ENCODE measurements at regions not wholly inside any gene's neighbourhood (a gene's known extent, or its start where the extent isn't known, plus 50 kb on each side); places are given as distances from the start of the nearest gene placed in this dataset.

- Histone ChIP-seq H3K36me3 (ENCODE audit: control insufficient read depth in 2 of 3, insufficient read depth in 3 of 3, low read length in 3 of 3) (no peaks in the 10 kb centered on the region), H3K27me3 (ENCODE audit: control insufficient read depth in 2 of 2, insufficient read depth in 2 of 2, low read length in 2 of 2) (no peaks in the 10 kb centered on the region), H3K4me3 (ENCODE audit: low read length) (no peak overlapping the region), H3K9me3 (ENCODE audit: control insufficient read depth in 2 of 3, low read length in 3 of 3) (no peaks in the 10 kb centered on the region), H3K27ac (ENCODE audit: low read depth, low read length) (no peak overlapping the region), H3K4me1 (ENCODE audit: control insufficient read depth in 2 of 2, insufficient read depth in 2 of 2, low read length in 2 of 2) (no peaks in the 10 kb centered on the region)
- Mint-ChIP-seq H3K9me3 (peaks cover 0 to 2% (median 0%) of the 10 kb centered on the region in 11 donors), H3K27me3 (peaks cover 0 to 16% (median 0%) of the 10 kb centered on the region in 5 donors), H3K27ac (no peak overlapping the region), H3K4me3 (no peak overlapping the region), H3K4me1 (peaks cover 0 to 2% (median 0%) of the 10 kb centered on the region in 7 donors), H3K36me3 (no peaks in the 10 kb centered on the region)
- POLR2A ChIA-PET, result no interaction called here
- CTCF ChIA-PET, result no interaction called here
- no peak for ATAC-seq
- intact Hi-C loops (cut with micrococcal nuclease), result no loop called here
- DNase-seq, result no peak
Measured at GRCh38 chr11:70734911-70735310, 336.6 kb downstream of the CTTN start.

GRCh38 chr11:70735976-70736375, 337.6 kb downstream of the CTTN start:
- DNase-seq, result no peak
- Mint-ChIP-seq H3K27ac (no peak overlapping the region), H3K4me1 (peaks cover 0 to 2% (median 0%) of the 10 kb centered on the region in 7 donors), H3K27me3 (peaks cover 0 to 13% (median 0%) of the 10 kb centered on the region in 5 donors), H3K36me3 (no peaks in the 10 kb centered on the region), H3K9me3 (peaks cover 0 to 2% (median 0%) of the 10 kb centered on the region in 11 donors), H3K4me3 (no peak overlapping the region)
- intact Hi-C loops (cut with micrococcal nuclease), result no loop called here
- Histone ChIP-seq H3K9me3 (ENCODE audit: control insufficient read depth in 2 of 3, low read length in 3 of 3) (no peaks in the 10 kb centered on the region), H3K27ac (ENCODE audit: low read depth, low read length) (no peak overlapping the region), H3K4me3 (ENCODE audit: low read length) (no peak overlapping the region), H3K36me3 (ENCODE audit: control insufficient read depth in 2 of 3, insufficient read depth in 3 of 3, low read length in 3 of 3) (no peaks in the 10 kb centered on the region), H3K27me3 (ENCODE audit: control insufficient read depth in 2 of 2, insufficient read depth in 2 of 2, low read length in 2 of 2) (no peaks in the 10 kb centered on the region), H3K4me1 (ENCODE audit: control insufficient read depth in 2 of 2, insufficient read depth in 2 of 2, low read length in 2 of 2) (no peaks in the 10 kb centered on the region)
- no peak for ATAC-seq
- ChIA-PET POLR2A (no interaction called here), CTCF (no interaction called here)

- no peak for ATAC-seq
Measured at GRCh38 chr11:70736461-70736860, 338.1 kb downstream of the CTTN start.

GRCh38 chr11:70736937-70737640, 338.8 kb downstream of the CTTN start:
- Mint-ChIP-seq H3K27ac (no peak overlapping the region), H3K4me1 (peaks cover 0 to 2% (median 0%) of the 10 kb centered on the region in 7 donors), H3K4me3 (no peak overlapping the region), H3K36me3 (no peaks in the 10 kb centered on the region), H3K27me3 (peaks cover 0 to 15% (median under 1%) of the 10 kb centered on the region in 5 donors), H3K9me3 (no peaks in the 10 kb centered on the region)
- CTCF ChIA-PET, result no interaction called here
- no peak for DNase-seq
- Histone ChIP-seq H3K4me1 (ENCODE audit: control insufficient read depth in 2 of 2, insufficient read depth in 2 of 2, low read length in 2 of 2) (no peaks in the 10 kb centered on the region), H3K4me3 (ENCODE audit: low read length) (no peak overlapping the region), H3K27ac (ENCODE audit: low read depth, low read length) (no peak overlapping the region), H3K9me3 (ENCODE audit: control insufficient read depth in 2 of 3, low read length in 3 of 3) (no peaks in the 10 kb centered on the region), H3K36me3 (ENCODE audit: control insufficient read depth in 2 of 3, insufficient read depth in 3 of 3, low read length in 3 of 3) (no peaks in the 10 kb centered on the region), H3K27me3 (ENCODE audit: control insufficient read depth in 2 of 2, insufficient read depth in 2 of 2, low read length in 2 of 2) (no peaks in the 10 kb centered on the region)
- intact Hi-C loops (cut with micrococcal nuclease), result no loop called here
- no peak for ATAC-seq
- POLR2A ChIA-PET, result no interaction called here

More at GRCh38 chr11:70736461-70736860, 338.1 kb downstream of the CTTN start:
- Histone ChIP-seq H3K9me3 (ENCODE audit: control insufficient read depth in 2 of 3, low read length in 3 of 3) (no peaks in the 10 kb centered on the region), H3K27ac (ENCODE audit: low read depth, low read length) (no peak overlapping the region), H3K4me3 (ENCODE audit: low read length) (no peak overlapping the region), H3K36me3 (ENCODE audit: control insufficient read depth in 2 of 3, insufficient read depth in 3 of 3, low read length in 3 of 3) (no peaks in the 10 kb centered on the region), H3K4me1 (ENCODE audit: control insufficient read depth in 2 of 2, insufficient read depth in 2 of 2, low read length in 2 of 2) (no peaks in the 10 kb centered on the region), H3K27me3 (ENCODE audit: control insufficient read depth in 2 of 2, insufficient read depth in 2 of 2, low read length in 2 of 2) (no peaks in the 10 kb centered on the region)
- Mint-ChIP-seq H3K9me3 (peaks cover 0 to 2% (median 0%) of the 10 kb centered on the region in 11 donors), H3K4me3 (no peak overlapping the region), H3K27me3 (peaks cover 0 to 13% (median 0%) of the 10 kb centered on the region in 5 donors), H3K27ac (no peak overlapping the region), H3K36me3 (no peaks in the 10 kb centered on the region), H3K4me1 (peaks cover 0 to 2% (median 0%) of the 10 kb centered on the region in 7 donors)
- intact Hi-C loops (cut with micrococcal nuclease), result no loop called here
- POLR2A ChIA-PET, result no interaction called here
- CTCF ChIA-PET, result no interaction called here
- no peak for DNase-seq

GRCh38 chr11:70737816-70738630, 339.7 kb downstream of the CTTN start:
- no peaks in the 10 kb centered on the region for H3K36me3 Mint-ChIP-seq
- CTCF ChIA-PET, result no interaction called here
- no peaks in the 10 kb centered on the region for H3K9me3 ChIP-seq (ENCODE audit: control insufficient read depth in 2 of 3, low read length in 3 of 3)
- intact Hi-C loops (cut with micrococcal nuclease), result no loop called here
- no peak overlapping the region for H3K27ac Mint-ChIP-seq
- H3K27ac ChIP-seq (ENCODE audit: low read depth, low read length), result no peak overlapping the region
- H3K27me3 Mint-ChIP-seq, result peaks cover 0 to 21% (median 5%) of the 10 kb centered on the region in 5 donors
- POLR2A ChIA-PET, result no interaction called here
- no peak overlapping the region for H3K4me3 Mint-ChIP-seq
- ATAC-seq (no peak), DNase-seq (no peak)
- H3K9me3 Mint-ChIP-seq, result no peaks in the 10 kb centered on the region
- no peaks in the 10 kb centered on the region for H3K4me1 ChIP-seq (ENCODE audit: control insufficient read depth in 2 of 2, insufficient read depth in 2 of 2, low read length in 2 of 2)
- H3K36me3 ChIP-seq (ENCODE audit: control insufficient read depth in 2 of 3, insufficient read depth in 3 of 3, low read length in 3 of 3), result no peaks in the 10 kb centered on the region
- H3K27me3 ChIP-seq (ENCODE audit: control insufficient read depth in 2 of 2, insufficient read depth in 2 of 2, low read length in 2 of 2), result no peaks in the 10 kb centered on the region
- peaks cover 0 to 2% (median 0%) of the 10 kb centered on the region in 7 donors for H3K4me1 Mint-ChIP-seq
- H3K4me3 ChIP-seq (ENCODE audit: low read length), result no peak overlapping the region

GRCh38 chr11:70738661-70739060, 340.3 kb downstream of the CTTN start:
- H3K36me3 Mint-ChIP-seq, result no peaks in the 10 kb centered on the region
- H3K4me3 ChIP-seq (ENCODE audit: low read length), result no peak overlapping the region
- no peak for DNase-seq
- H3K4me3 Mint-ChIP-seq, result no peak overlapping the region
- intact Hi-C loops (cut with micrococcal nuclease), result no loop called here
- no peaks in the 10 kb centered on the region for H3K27me3 ChIP-seq (ENCODE audit: control insufficient read depth in 2 of 2, insufficient read depth in 2 of 2, low read length in 2 of 2)
- ChIA-PET CTCF (no interaction called here), POLR2A (no interaction called here)
- H3K9me3 ChIP-seq (ENCODE audit: control insufficient read depth in 2 of 3, low read length in 3 of 3), result no peaks in the 10 kb centered on the region
- H3K27ac ChIP-seq (ENCODE audit: low read depth, low read length), result no peak overlapping the region
- no peaks in the 10 kb centered on the region for H3K9me3 Mint-ChIP-seq
- H3K36me3 ChIP-seq (ENCODE audit: control insufficient read depth in 2 of 3, insufficient read depth in 3 of 3, low read length in 3 of 3), result no peaks in the 10 kb centered on the region
- ATAC-seq, result no peak
- H3K4me1 Mint-ChIP-seq, result peaks cover 0 to 2% (median 0%) of the 10 kb centered on the region in 7 donors
- no peak overlapping the region for H3K27ac Mint-ChIP-seq
- no peaks in the 10 kb centered on the region for H3K4me1 ChIP-seq (ENCODE audit: control insufficient read depth in 2 of 2, insufficient read depth in 2 of 2, low read length in 2 of 2)
- peaks cover 0 to 19% (median 5%) of the 10 kb centered on the region in 5 donors for H3K27me3 Mint-ChIP-seq
